Transverse colon (tissue), 4 donors: ENCODE measurements at regions not wholly inside any gene's neighbourhood (a gene's known extent, or its start where the extent isn't known, plus 50 kb on each side); places are given as distances from the start of the nearest gene placed in this dataset.

Experiments
- CTCF ChIP-seq, 5 experiments: fragments of 200-600 bp in 3 of 5; fragments of 450-650 bp in 2 of 5; sonication (generic) in 3 of 5; IDR thresholded peaks; 1 replicate in 2 of 5; 2 replicates in 3 of 5; pipeline ENCODE4 v1.5.1; 2016 to 2017; ENCODE audit warnings: antibody characterized with exemption in 5 of 5, inconsistent platforms in 3 of 5, mild to moderate bottlenecking in 2 of 5, moderate library complexity in 1 of 5
- EP300 ChIP-seq: sonication (generic); formaldehyde crosslinking; IDR thresholded peaks from one replicate; pipeline ENCODE4 v1.6.1; 2017; ENCODE audit warnings: antibody characterized with exemption, low read depth
- POLR2A ChIP-seq: fragments of 450-650 bp; IDR thresholded peaks from one replicate; pipeline ENCODE4 v1.6.1; 2016; ENCODE audit warnings: antibody characterized with exemption, mild to moderate bottlenecking, moderate library complexity
- POLR2AphosphoS5 ChIP-seq, 3 donors: sonication (generic); formaldehyde crosslinking; IDR thresholded peaks; one replicate each; pipeline ENCODE4 v1.6.1; 2016; ENCODE audit warnings: antibody characterized with exemption in 3 of 3

GRCh38 chr16:89033796-89034572, 57.0 kb upstream of the CBFA2T3 start:
- no peak for TF ChIP-seq CTCF (IDR thresholded peaks at IDR 0.05)
- no peak for TF ChIP-seq POLR2AphosphoS5 (IDR thresholded peaks at IDR 0.05)
- TF ChIP-seq EP300: no peak
- TF ChIP-seq POLR2A: no peak
